Fibroblast of skin of back (primary cell): ENCODE measurements at regions not wholly inside any gene's neighbourhood (a gene's known extent, or its start where the extent isn't known, plus 50 kb on each side); places are given as distances from the start of the nearest gene placed in this dataset.
A peak's percentile ranks its signal among the peaks of the same experiment; 100 is the strongest.

Experiments used
- DNase-seq: peaks from one replicate; pipeline ENCODE4 v3.0.0-alpha.2; 2013

GRCh38 chr5:141800617-141801016 is 77.6 kb downstream of the PCDH1 start:
- DNase-seq = peak; percentile 32

GRCh38 chr5:141799507-141800167 is 78.6 kb downstream of the PCDH1 start:
- no peak for DNase-seq

GRCh38 chr5:141797425-141797824 is 80.8 kb downstream of the PCDH1 start:
- no peak for DNase-seq

- no peak for DNase-seq
Measured at GRCh38 chr5:141795421-141795820, 82.8 kb downstream of the PCDH1 start.

- DNase-seq = no peak
Measured at GRCh38 chr5:141793881-141794280, 84.3 kb downstream of the PCDH1 start.

GRCh38 chr5:141793403-141793802 is 84.8 kb downstream of the PCDH1 start:
- no peak for DNase-seq

- DNase-seq = no peak
Measured at GRCh38 chr5:141790630-141791029, 87.6 kb downstream of the PCDH1 start.

- DNase-seq = no peak
Measured at GRCh38 chr5:141789330-141789729, 88.9 kb downstream of the PCDH1 start.

GRCh38 chr5:141788296-141788970 is 89.8 kb downstream of the PCDH1 start:
- no peak for DNase-seq

GRCh38 chr5:141787376-141787775 is 90.8 kb downstream of the PCDH1 start:
- DNase-seq = no peak

GRCh38 chr5:141786700-141787099 is 91.5 kb downstream of the PCDH1 start:
- no peak for DNase-seq

- no peak for DNase-seq
Measured at GRCh38 chr5:141785711-141786110, 92.5 kb downstream of the PCDH1 start.

- no peak for DNase-seq
Measured at GRCh38 chr5:141785135-141785534, 93.1 kb downstream of the PCDH1 start.

- no peak for DNase-seq
Measured at GRCh38 chr5:141784529-141784928, 93.7 kb downstream of the PCDH1 start.

GRCh38 chr5:141783947-141784296 is 94.3 kb downstream of the PCDH1 start:
- DNase-seq = no peak

- no peak for DNase-seq
Measured at GRCh38 chr5:141783005-141783946, 94.9 kb downstream of the PCDH1 start.

GRCh38 chr5:141781910-141782309 is 96.3 kb downstream of the PCDH1 start:
- DNase-seq = no peak

GRCh38 chr5:141780952-141781781 is 97.0 kb downstream of the PCDH1 start:
- no peak for DNase-seq

GRCh38 chr5:141780240-141780951 is 97.8 kb downstream of the PCDH1 start:
- DNase-seq = no peak

GRCh38 chr5:141779503-141779973 is 97.5 kb upstream of the ARAP3 start:
- DNase-seq = no peak

GRCh38 chr5:141778683-141779082 is 96.7 kb upstream of the ARAP3 start:
- no peak for DNase-seq

- peak; percentile 57 for DNase-seq
Measured at GRCh38 chr5:141778206-141778605, 96.2 kb upstream of the ARAP3 start.
